C1 segment of cervical spinal cord (tissue), 14 donors: ENCODE measurements at regions not wholly inside any gene's neighbourhood (a gene's known extent, or its start where the extent isn't known, plus 50 kb on each side); places are given as distances from the start of the nearest gene placed in this dataset.
"Not testable (repeated sequence)": the region's sequence is repeated elsewhere in the genome, so short reads cannot be mapped to it uniquely, and the experiment has no call there.

ENCODE experiments used
- DNase-seq, 14 donors: peaks; one replicate each; lab custom pipeline; 2025; lab: John Stamatoyannopoulos, UW

DNA sequence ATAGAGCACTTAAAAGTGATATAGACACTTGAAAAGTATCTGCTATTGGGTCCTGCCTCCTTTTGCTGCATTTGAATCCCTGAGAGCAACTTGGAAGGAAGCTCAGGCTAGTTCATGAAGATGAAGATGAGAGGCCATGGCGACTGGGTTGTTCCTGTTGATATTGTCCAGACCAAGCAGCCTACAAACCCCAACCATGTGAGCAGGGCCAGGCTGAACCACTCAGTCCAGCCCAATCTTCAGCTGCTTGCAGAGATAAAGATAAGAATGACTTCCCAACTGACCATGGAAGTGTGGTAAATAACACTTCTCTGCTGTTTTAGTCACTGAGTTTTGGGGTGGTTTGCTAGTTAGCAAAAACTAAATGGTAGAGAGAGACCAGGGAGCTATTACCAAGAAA, 417.6 kb downstream of the SOX11 start:
- no peak for DNase-seq

GRCh38 chr2:6111781-6112261, 419.6 kb downstream of the SOX11 start:
- no peak for DNase-seq

DNA sequence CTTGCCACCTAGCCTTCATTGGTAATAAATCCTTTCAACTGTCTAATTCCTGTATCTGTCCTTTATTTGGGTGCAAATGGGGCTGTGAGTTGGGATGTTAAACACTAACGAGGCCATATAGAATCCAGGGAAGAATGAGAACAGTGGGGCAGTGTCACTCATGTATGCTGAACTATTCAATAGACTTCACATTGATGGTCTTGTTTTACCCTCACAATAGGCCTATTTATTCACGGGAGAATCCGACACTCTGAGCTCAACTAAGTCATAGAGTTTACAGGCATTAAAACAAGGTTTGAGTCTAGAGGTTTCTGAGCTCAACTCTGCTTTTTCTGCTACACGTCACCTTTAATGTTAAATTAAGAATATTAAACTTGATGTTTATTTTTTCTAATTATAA, 421.6 kb downstream of the SOX11 start:
- peak in 2 of 14 donors; percentile 1 to 2 for DNase-seq

DNA sequence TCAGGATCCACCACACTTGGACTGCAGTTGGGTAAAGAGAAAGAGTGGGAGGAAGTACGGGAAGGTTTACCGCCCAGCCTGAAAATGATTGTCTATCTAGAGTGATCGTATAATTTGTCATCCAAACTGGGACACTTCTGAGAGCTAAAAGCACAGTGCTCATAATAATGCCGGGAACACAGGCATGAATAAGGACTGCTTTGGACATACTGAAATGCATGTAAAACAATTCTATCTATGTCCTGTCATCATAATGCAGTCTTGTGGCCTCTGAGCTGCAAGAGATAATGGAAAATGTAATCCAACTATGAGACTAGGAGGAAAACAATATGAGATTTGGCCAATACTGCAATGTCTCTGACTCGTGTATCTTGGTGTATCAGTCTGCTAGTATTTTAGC, 435.5 kb downstream of the SOX11 start:
- no peak for DNase-seq

DNA sequence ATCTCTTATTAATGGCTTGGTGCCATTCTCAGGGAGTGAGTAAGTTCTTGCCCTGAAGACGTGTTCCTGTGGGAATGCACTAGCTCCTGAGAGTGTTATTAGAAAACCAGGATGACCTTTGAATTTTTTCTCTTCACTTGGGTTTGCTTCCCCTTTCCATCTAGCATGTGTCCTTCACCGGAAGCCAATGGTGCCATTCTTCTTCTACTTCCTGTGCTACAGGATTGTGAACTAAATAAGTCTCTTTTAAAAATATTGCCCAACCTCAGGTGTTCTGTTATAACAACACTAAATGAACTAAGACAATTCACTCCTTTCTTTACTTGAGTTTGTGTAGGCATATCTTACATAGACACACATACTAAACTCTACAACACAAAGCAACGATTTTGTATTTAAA, 447.0 kb downstream of the SOX11 start:
- DNase-seq, result no peak

DNA sequence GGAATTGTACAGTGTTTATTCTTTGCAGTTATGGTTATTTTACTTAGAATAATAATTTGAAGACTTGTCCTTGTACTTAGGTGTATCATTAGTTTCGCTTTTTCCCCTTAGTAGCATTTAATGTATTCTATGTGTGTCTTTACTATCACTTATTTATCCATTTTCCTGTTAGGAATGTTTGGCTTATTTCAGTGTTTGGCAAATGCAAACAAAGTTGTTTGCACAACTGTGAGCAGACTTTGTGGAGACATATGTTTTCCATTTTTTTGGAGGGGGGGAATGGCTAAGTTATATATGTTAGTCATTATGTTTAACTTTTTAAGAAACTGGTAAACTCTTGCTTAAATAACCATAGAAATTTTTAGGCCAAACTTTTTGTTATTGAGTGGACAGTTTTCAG, 447.7 kb downstream of the SOX11 start:
- DNase-seq, result no peak

DNA sequence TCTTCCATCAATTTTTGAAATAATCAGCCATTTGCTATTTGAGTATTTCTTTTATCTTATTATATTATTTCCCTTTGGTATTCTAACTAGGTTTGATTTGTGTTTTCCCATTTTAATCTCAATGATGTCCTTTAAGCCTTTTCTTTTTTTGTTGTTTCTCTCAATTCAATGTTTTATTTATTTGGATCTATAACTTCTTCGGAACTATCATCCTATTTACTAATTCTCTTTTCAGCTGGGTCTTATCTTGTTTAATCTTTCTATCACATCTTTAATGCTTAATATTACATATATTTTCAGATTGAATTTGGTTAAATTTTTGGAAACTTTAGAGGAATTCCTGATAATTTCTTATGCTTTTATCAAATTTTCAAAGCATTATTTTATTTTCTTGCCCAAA, 448.3 kb downstream of the SOX11 start:
- no peak for DNase-seq

GRCh38 chr2:6143812-6144211, 451.6 kb downstream of the SOX11 start:
- no peak for DNase-seq

GRCh38 chr2:6147215-6147614, 455.0 kb downstream of the SOX11 start:
- DNase-seq, result not testable (repeated sequence)

- no peak for DNase-seq
Measured at GRCh38 chr2:6148882-6149281, 456.7 kb downstream of the SOX11 start.

GRCh38 chr2:6159606-6160005, 467.4 kb downstream of the SOX11 start:
- no peak for DNase-seq

DNA sequence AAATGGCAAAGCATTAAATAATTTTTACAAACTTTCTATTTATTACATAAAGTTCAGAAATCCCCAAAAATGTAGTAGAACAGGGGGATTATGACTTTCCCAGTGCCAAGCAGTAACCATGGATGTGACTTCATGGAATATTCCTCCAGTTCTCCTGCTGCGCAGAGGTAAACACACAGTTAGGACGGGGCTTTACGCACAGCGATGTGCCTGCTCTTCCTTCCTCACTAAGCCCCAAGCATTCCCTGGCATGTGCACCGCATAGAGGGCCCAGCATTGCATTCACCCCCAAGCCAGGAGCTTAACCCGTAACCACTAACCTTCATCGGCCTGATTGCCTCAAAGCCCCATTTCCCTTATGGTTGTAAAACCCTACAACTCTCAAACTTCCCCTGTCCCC, 471.7 kb downstream of the SOX11 start:
- DNase-seq, result no peak

DNA sequence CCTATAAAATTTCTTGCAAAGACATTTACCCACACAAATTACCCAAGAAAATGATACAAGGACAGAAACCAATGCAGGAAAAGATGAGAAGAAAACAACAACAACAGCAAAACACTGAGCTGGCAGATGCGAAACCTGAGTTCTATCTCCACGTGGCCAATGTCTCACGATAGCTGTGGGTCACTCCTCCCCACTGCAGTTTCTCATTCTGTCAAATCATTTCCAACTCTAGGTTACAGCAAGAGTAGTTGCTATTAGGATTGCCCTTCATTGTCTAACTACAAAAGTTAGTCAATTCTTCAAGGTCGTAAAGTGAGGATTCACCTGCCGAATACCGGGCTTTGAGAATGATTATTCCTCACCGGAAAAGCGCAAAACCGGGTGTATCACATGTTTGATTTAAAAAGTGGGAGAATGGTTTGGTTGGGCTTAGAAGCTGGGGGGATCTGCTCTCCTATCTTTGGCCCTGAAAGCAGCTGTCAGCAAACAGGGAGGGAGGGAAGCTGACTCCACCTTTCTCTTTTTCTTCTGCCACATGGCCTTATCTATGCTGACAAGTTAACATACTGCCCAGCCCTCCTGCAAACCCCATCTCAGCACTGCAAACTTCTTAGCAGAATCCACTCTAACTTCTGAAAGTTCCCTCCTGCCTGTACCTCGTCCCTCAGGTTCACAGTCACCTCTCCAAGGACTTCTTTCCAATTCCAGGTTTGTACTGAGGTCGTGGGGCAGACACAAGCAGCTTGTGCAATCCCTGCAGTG, 473.0 kb downstream of the SOX11 start:
- no peak for DNase-seq

GRCh38 chr2:6167592-6168138, 475.5 kb downstream of the SOX11 start:
- no peak for DNase-seq

DNA sequence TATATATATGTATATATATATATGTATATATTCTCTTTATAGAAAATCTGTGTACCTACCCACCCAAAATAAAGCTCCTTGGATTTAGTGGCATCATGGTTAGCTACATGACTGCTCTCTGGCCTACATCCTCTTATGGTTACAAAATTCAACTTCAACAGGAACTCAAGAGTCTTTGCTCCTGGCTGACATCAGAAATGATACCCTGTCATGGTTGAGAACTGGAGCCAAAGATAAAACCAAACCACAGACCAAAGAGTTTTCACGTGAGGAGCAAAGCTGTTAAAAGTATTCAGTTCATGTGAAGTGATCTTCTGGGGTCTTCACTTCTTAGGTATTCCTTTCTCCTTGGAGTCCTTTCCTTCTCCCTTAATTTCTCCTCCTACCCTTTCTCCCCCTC, 476.3 kb downstream of the SOX11 start:
- DNase-seq, result no peak

DNA sequence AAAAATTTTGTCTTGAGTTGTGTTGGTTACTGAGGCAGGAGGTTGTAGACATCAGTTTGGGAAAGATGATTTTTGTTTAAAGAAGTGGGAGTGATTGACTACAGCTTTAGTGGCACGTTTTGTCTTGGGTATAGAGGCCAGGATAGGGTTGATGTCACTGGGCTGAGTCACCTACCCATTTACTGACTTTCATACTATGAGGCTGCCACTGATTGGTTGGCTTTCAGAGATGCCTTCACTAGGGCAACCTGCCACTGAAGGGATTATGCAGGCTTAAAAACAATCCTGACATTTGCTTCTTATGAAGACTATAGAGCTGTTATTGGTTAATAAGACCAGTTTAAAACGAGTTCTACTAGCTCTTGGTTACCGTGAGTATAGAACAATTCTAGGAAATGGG, 479.1 kb downstream of the SOX11 start:
- DNase-seq, result no peak

- DNase-seq, result no peak
Measured at GRCh38 chr2:6177811-6178210, 485.6 kb downstream of the SOX11 start.

- no peak for DNase-seq
Measured at GRCh38 chr2:6181525-6181924, 489.3 kb downstream of the SOX11 start.

DNA sequence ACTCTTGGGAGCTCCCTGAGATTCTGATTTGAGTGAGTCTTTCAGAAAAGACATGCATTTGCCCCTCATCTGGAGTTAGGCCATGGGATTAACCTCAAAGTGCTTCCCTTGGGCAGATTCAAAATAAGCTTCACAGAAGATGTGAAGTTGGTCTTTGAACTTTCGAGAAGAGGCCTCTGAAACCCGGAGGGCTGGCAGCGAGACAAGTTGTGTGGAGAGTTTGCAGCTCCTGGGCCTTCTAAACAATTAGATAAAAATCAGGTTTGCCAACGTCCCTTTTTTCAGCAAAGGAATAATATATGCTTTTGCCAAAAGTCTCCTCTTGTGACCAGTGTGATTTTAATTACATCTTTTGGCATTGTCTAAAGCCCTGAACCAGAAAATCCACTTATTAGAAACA, 489.7 kb downstream of the SOX11 start:
- no peak for DNase-seq

- no peak for DNase-seq
Measured at GRCh38 chr2:6183226-6183625, 491.0 kb downstream of the SOX11 start.

- no peak for DNase-seq
Measured at GRCh38 chr2:6184532-6185292, 492.5 kb downstream of the SOX11 start.

- no peak for DNase-seq
Measured at GRCh38 chr2:6186332-6187151, 494.4 kb downstream of the SOX11 start.
